ENCODE measurements at regions not wholly inside any gene's neighbourhood (a gene's known extent, or its start where the extent isn't known, plus 50 kb on each side); places are given as distances from the start of the nearest gene placed in this dataset.

- no peaks in the 10 kb centered on the region for H4K20me1 ChIP-seq (ENCODE audit: insufficient read depth, low read length, poor library complexity, severe bottlenecking)
- no peak overlapping the region for H3K4me3 ChIP-seq (ENCODE audit: low read length, poor library complexity, severe bottlenecking)
- H3K27me3 ChIP-seq (ENCODE audit: insufficient read depth, low read length, poor library complexity, severe bottlenecking) = no peaks in the 10 kb centered on the region
- no peak overlapping the region for H3K4me2 ChIP-seq (ENCODE audit: low read depth, low read length, poor library complexity, severe bottlenecking)
- no peaks in the 10 kb centered on the region for H3K36me3 ChIP-seq (ENCODE audit: insufficient read depth, low read length)
- TF ChIP-seq EZH2phosphoT487 (IDR thresholded peaks at IDR 0.05; ENCODE audit: borderline replicate concordance) (no peak), CTCF (conservative IDR thresholded peaks at IDR 0.05; ENCODE audit: low read length) (no peak)
- no peaks in the 10 kb centered on the region for H3F3A ChIP-seq (ENCODE audit: low read depth)
- H2AFZ ChIP-seq (ENCODE audit: low read length) = no peak overlapping the region
- no peak overlapping the region for H3K9ac ChIP-seq (ENCODE audit: low read depth, low read length, poor library complexity, severe bottlenecking)
- no peaks in the 10 kb centered on the region for H3K9me2 ChIP-seq (replicated peaks; ENCODE audit: low read depth, low read length)
- no peaks in the 10 kb centered on the region for H3K79me2 ChIP-seq (ENCODE audit: insufficient read depth, low read length)
- H3K9me3 ChIP-seq (ENCODE audit: insufficient read depth, low read depth, low read length) = no peaks in the 10 kb centered on the region
- no peaks in the 10 kb centered on the region for H3K4me1 ChIP-seq (ENCODE audit: insufficient read depth, low read length, poor library complexity, severe bottlenecking)
Measured at GRCh38 chr3:67297715-67298475, 299.8 kb downstream of the KBTBD8 start.

GRCh38 chr3:67301556-67301955 lies 303.4 kb downstream of the KBTBD8 start:
- Histone ChIP-seq H3F3A (ENCODE audit: low read depth) (no peaks in the 10 kb centered on the region), H3K79me2 (ENCODE audit: insufficient read depth, low read length) (no peaks in the 10 kb centered on the region), H3K4me2 (ENCODE audit: low read depth, low read length, poor library complexity, severe bottlenecking) (no peak overlapping the region), H3K9me2 (replicated peaks; ENCODE audit: low read depth, low read length) (no peaks in the 10 kb centered on the region), H3K36me3 (ENCODE audit: insufficient read depth, low read length) (no peaks in the 10 kb centered on the region), H3K4me3 (ENCODE audit: low read length, poor library complexity, severe bottlenecking) (no peak overlapping the region), H3K27me3 (ENCODE audit: insufficient read depth, low read length, poor library complexity, severe bottlenecking) (no peaks in the 10 kb centered on the region), H2AFZ (ENCODE audit: low read length) (no peak overlapping the region), H3K9me3 (ENCODE audit: insufficient read depth, low read depth, low read length) (no peaks in the 10 kb centered on the region), H3K9ac (ENCODE audit: low read depth, low read length, poor library complexity, severe bottlenecking) (no peak overlapping the region), H3K4me1 (ENCODE audit: insufficient read depth, low read length, poor library complexity, severe bottlenecking) (no peaks in the 10 kb centered on the region), H4K20me1 (ENCODE audit: insufficient read depth, low read length, poor library complexity, severe bottlenecking) (no peaks in the 10 kb centered on the region)
- TF ChIP-seq EZH2phosphoT487 (IDR thresholded peaks at IDR 0.05; ENCODE audit: borderline replicate concordance) (no peak), CTCF (conservative IDR thresholded peaks at IDR 0.05; ENCODE audit: low read length) (no peak)

- H3K9me3 ChIP-seq (ENCODE audit: insufficient read depth, low read depth, low read length) = no peaks in the 10 kb centered on the region
- H3K27me3 ChIP-seq (ENCODE audit: insufficient read depth, low read length, poor library complexity, severe bottlenecking) = no peaks in the 10 kb centered on the region
- no peak for TF ChIP-seq CTCF (conservative IDR thresholded peaks at IDR 0.05; ENCODE audit: low read length)
- H3F3A ChIP-seq (ENCODE audit: low read depth) = no peaks in the 10 kb centered on the region
- no peaks in the 10 kb centered on the region for H3K4me1 ChIP-seq (ENCODE audit: insufficient read depth, low read length, poor library complexity, severe bottlenecking)
- H3K36me3 ChIP-seq (ENCODE audit: insufficient read depth, low read length) = no peaks in the 10 kb centered on the region
- no peak overlapping the region for H2AFZ ChIP-seq (ENCODE audit: low read length)
- no peak overlapping the region for H3K4me2 ChIP-seq (ENCODE audit: low read depth, low read length, poor library complexity, severe bottlenecking)
- H3K79me2 ChIP-seq (ENCODE audit: insufficient read depth, low read length) = no peaks in the 10 kb centered on the region
- H4K20me1 ChIP-seq (ENCODE audit: insufficient read depth, low read length, poor library complexity, severe bottlenecking) = no peaks in the 10 kb centered on the region
- H3K4me3 ChIP-seq (ENCODE audit: low read length, poor library complexity, severe bottlenecking) = no peak overlapping the region
- H3K9ac ChIP-seq (ENCODE audit: low read depth, low read length, poor library complexity, severe bottlenecking) = no peak overlapping the region
- H3K9me2 ChIP-seq (replicated peaks; ENCODE audit: low read depth, low read length) = no peaks in the 10 kb centered on the region
Measured at GRCh38 chr3:67302489-67302888, 304.4 kb downstream of the KBTBD8 start.
